HEK293 (cell line): ENCODE measurements at regions not wholly inside any gene's neighbourhood (a gene's known extent, or its start where the extent isn't known, plus 50 kb on each side); places are given as distances from the start of the nearest gene placed in this dataset.

Source experiments
- CTCF ChIA-PET: fragments of 350-600 bp; formaldehyde crosslinking; extraction: SDS; loops from one replicate; lab custom pipeline; 2021; ENCODE audit warnings: antibody characterized with exemption; lab: Yijun Ruan, JAX
- POLR2A ChIA-PET: fragments of 300-600 bp; formaldehyde crosslinking; extraction: SDS; loops from one replicate; lab custom pipeline; 2020; ENCODE audit warnings: antibody characterized with exemption, inconsistent platforms; lab: Yijun Ruan, JAX
- H3K27ac ChIP-seq: fragments of 200-500 bp; sonication (Bioruptor generic); 2 replicates; pipeline ENCODE4 v1.5.1; 2014; ENCODE audit warnings: low read depth, low read length, control low read depth, inconsistent platforms; ENCODE audit errors: extremely low read depth
- H3K36me3 ChIP-seq, 2 experiments: fragments of 200-500 bp in 1 of 2; sonication (Bioruptor generic) in 1 of 2; 1 replicate in 1 of 2; 2 replicates in 1 of 2; pipeline ENCODE4 v1.5.1; 2014 to 2017; ENCODE audit warnings: inconsistent platforms in 2 of 2, low read length in 2 of 2; ENCODE audit not compliant: control insufficient read depth in 2 of 2, insufficient read depth in 1 of 2
- H3K4me1 ChIP-seq: fragments of 200-500 bp; sonication (Bioruptor generic); 2 replicates; pipeline ENCODE4 v1.5.1; 2014; ENCODE audit warnings: mild to moderate bottlenecking, low read length, inconsistent platforms; ENCODE audit not compliant: control insufficient read depth, insufficient read depth
- H3K4me3 ChIP-seq: 2 replicates; pipeline ENCODE4 v1.5.1; 2011; ENCODE audit warnings: low read depth, mild to moderate bottlenecking, control low read depth, low read length, moderate library complexity
- H3K9me3 ChIP-seq: fragments of 200-500 bp; sonication (Bioruptor generic); 2 replicates; pipeline ENCODE4 v1.5.1; 2014; ENCODE audit warnings: low read depth, low read length, inconsistent platforms; ENCODE audit not compliant: control insufficient read depth, insufficient read depth
- FEZF1 ChIP-seq: fragments of 450-650 bp; formaldehyde crosslinking; IDR thresholded peaks from 2 replicates; pipeline ENCODE4 v1.5.1; 2016; ENCODE audit warnings: missing biosample characterization, missing genetic modification characterization
- GFI1B ChIP-seq: fragments of 450-650 bp; formaldehyde crosslinking; IDR thresholded peaks from 2 replicates; pipeline ENCODE4 v1.5.1; 2016; ENCODE audit warnings: missing biosample characterization, missing genetic modification characterization
- KLF10 ChIP-seq: fragments of 450-650 bp; IDR thresholded peaks from 2 replicates; pipeline ENCODE4 v1.5.1; 2018; ENCODE audit warnings: missing biosample characterization, mild to moderate bottlenecking, missing genetic modification characterization
- MEIS1 ChIP-seq: sonication (generic); formaldehyde crosslinking; IDR thresholded peaks from 2 replicates; pipeline ENCODE4 v1.8.1; 2022; ENCODE audit warnings: missing genetic modification reagents, mild to moderate bottlenecking, borderline replicate concordance
- YY1 ChIP-seq: fragments of 450-650 bp; formaldehyde crosslinking; IDR thresholded peaks from 2 replicates; pipeline ENCODE4 v1.5.1; 2018; ENCODE audit warnings: missing biosample characterization, missing genetic modification characterization
- ZBTB49 ChIP-seq: fragments of 450-650 bp; formaldehyde crosslinking; IDR thresholded peaks from 2 replicates; pipeline ENCODE4 v1.5.1; 2016; ENCODE audit warnings: missing biosample characterization, missing genetic modification characterization, low read depth
- ZBTB8A ChIP-seq: fragments of 450-650 bp; formaldehyde crosslinking; IDR thresholded peaks from 2 replicates; pipeline ENCODE4 v1.5.1; 2016; ENCODE audit warnings: missing biosample characterization, missing genetic modification characterization
- ZFHX2 ChIP-seq: fragments of 450-650 bp; formaldehyde crosslinking; conservative IDR thresholded peaks from 2 replicates; pipeline ENCODE4 v1.5.1; 2016; ENCODE audit warnings: missing biosample characterization, missing genetic modification characterization
- ZNF10 ChIP-seq: fragments of 450-650 bp; formaldehyde crosslinking; IDR thresholded peaks from 2 replicates; pipeline ENCODE4 v1.5.1; 2017; ENCODE audit warnings: missing biosample characterization, missing genetic modification characterization
- ZNF132 ChIP-seq: fragments of 450-650 bp; formaldehyde crosslinking; IDR thresholded peaks from 2 replicates; pipeline ENCODE4 v1.5.1; 2017; ENCODE audit warnings: missing biosample characterization, missing genetic modification characterization, borderline replicate concordance
- ZNF146 ChIP-seq: fragments of 450-650 bp; formaldehyde crosslinking; IDR thresholded peaks from 2 replicates; pipeline ENCODE4 v1.5.1; 2016; ENCODE audit warnings: missing biosample characterization, missing genetic modification characterization
- ZNF184 ChIP-seq: fragments of 450-650 bp; IDR thresholded peaks from 2 replicates; pipeline ENCODE4 v1.5.1; 2018; ENCODE audit warnings: missing biosample characterization, mild to moderate bottlenecking, missing genetic modification characterization
- ZNF2 ChIP-seq: fragments of 450-650 bp; formaldehyde crosslinking; IDR thresholded peaks from 2 replicates; pipeline ENCODE4 v1.5.1; 2016; ENCODE audit warnings: missing biosample characterization, missing genetic modification characterization
- ZNF274 ChIP-seq, 2 experiments: fragments of 200-500 bp in 1 of 2; fragments of 450-650 bp in 1 of 2; sonication (Bioruptor generic) in 1 of 2; formaldehyde crosslinking in 1 of 2; IDR thresholded peaks; 2 replicates each; pipeline versions ENCODE4 v1.5.1 to v1.6.1; 2014 to 2016; ENCODE audit warnings: borderline replicate concordance in 1 of 2, inconsistent platforms in 1 of 2, low read length in 1 of 2, missing biosample characterization in 1 of 2, missing genetic modification characterization in 1 of 2
- ZNF623 ChIP-seq: fragments of 450-650 bp; formaldehyde crosslinking; IDR thresholded peaks from 2 replicates; pipeline ENCODE4 v1.5.1; 2016; ENCODE audit warnings: missing biosample characterization, missing genetic modification characterization
- ZNF768 ChIP-seq: fragments of 450-650 bp; formaldehyde crosslinking; IDR thresholded peaks from 2 replicates; pipeline ENCODE4 v1.5.1; 2018; ENCODE audit warnings: missing biosample characterization, mild to moderate bottlenecking, missing genetic modification characterization
- TF ChIP-seq, protein P1 (sequence below): fragments of 450-650 bp; formaldehyde crosslinking; IDR thresholded peaks from 2 replicates; pipeline ENCODE4 v1.5.1; 2016; ENCODE audit warnings: missing biosample characterization, missing genetic modification characterization
- TF ChIP-seq, protein P2 (sequence below): fragments of 450-650 bp; formaldehyde crosslinking; IDR thresholded peaks from 2 replicates; pipeline ENCODE4 v1.5.0; 2017; ENCODE audit warnings: missing biosample characterization, missing genetic modification characterization, borderline replicate concordance

DNA sequence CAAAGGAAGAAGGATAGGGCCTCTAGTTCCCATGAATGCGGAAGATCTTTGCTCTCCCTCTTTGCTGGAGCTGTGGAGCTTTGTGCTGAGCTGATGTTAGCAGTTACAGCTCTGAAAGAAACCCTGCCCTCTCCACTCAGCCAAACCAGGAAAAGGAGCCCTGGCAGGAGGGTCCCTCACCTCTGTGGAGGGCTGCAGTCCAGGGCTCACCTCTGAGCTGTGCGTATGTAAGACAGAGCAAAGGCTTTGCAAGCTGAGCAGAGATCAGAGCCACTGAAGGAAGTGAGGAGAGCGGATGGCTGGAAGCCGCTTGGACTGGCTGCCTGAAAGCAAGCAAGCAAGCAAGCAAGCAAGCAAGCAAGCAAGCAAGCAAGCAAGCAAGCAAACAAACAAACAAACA lies 84.7 kb downstream of the RAMP3 start:
- TF ChIP-seq, protein P1, sequence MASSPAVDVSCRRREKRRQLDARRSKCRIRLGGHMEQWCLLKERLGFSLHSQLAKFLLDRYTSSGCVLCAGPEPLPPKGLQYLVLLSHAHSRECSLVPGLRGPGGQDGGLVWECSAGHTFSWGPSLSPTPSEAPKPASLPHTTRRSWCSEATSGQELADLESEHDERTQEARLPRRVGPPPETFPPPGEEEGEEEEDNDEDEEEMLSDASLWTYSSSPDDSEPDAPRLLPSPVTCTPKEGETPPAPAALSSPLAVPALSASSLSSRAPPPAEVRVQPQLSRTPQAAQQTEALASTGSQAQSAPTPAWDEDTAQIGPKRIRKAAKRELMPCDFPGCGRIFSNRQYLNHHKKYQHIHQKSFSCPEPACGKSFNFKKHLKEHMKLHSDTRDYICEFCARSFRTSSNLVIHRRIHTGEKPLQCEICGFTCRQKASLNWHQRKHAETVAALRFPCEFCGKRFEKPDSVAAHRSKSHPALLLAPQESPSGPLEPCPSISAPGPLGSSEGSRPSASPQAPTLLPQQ (tag by site-specific recombination), result no peak
- TF ChIP-seq ZBTB49 (tag by site-specific recombination) (no peak), ZNF146 (no peak), ZNF10 (tag by site-specific recombination) (no peak), ZNF274 (IDR thresholded peaks at IDR 0.05; ENCODE audit: low read length) (no peak), ZNF274 (tag by site-specific recombination; IDR thresholded peaks at IDR 0.05; ENCODE audit: borderline replicate concordance) (no peak), ZFHX2 (tag by site-specific recombination) (no peak)
- Histone ChIP-seq H3K27ac (no peak overlapping the region), H3K9me3 (no peaks in the 10 kb centered on the region), H3K36me3 (no peaks in the 10 kb centered on the region), H3K4me3 (no peak overlapping the region), H3K4me1 (no peaks in the 10 kb centered on the region)
- ChIA-PET POLR2A (no interaction called here), CTCF (interaction anchor here (2.7 kb wide), 1 partner anchor 19 kb away, joined by 12 read pairs; no protein-coding TSS in a partner anchor)

DNA sequence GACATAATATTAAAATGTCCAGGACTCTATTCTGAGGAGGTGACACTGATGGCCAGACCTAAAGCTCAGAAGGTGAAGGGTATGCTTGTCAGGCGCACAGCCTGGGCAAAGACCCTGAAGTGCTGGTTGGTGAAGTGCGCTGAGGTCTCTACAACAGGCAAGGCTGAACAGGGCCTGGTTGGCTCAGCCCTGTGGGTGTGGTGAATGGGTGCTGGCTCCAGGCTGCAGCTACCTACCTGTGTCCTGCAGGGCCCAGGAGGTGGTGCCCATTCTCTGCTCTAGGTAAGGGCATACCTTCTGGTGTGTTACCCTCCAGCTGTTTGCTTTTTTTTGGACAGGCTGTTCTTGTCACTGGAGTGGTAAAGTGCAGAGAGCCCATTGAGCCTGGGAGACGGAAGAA lies 85.1 kb downstream of the RAMP3 start:
- Histone ChIP-seq H3K9me3 (no peaks in the 10 kb centered on the region), H3K36me3 (no peaks in the 10 kb centered on the region), H3K4me3 (no peak overlapping the region), H3K27ac (no peak overlapping the region), H3K4me1 (no peaks in the 10 kb centered on the region)
- no peak for TF ChIP-seq YY1
- no peak for TF ChIP-seq FEZF1
- no peak for TF ChIP-seq ZNF146
- TF ChIP-seq ZNF132 (tag by site-specific recombination), result no peak
- TF ChIP-seq MEIS1 (CRISPR knock-in tag), result no peak
- TF ChIP-seq, protein P2, sequence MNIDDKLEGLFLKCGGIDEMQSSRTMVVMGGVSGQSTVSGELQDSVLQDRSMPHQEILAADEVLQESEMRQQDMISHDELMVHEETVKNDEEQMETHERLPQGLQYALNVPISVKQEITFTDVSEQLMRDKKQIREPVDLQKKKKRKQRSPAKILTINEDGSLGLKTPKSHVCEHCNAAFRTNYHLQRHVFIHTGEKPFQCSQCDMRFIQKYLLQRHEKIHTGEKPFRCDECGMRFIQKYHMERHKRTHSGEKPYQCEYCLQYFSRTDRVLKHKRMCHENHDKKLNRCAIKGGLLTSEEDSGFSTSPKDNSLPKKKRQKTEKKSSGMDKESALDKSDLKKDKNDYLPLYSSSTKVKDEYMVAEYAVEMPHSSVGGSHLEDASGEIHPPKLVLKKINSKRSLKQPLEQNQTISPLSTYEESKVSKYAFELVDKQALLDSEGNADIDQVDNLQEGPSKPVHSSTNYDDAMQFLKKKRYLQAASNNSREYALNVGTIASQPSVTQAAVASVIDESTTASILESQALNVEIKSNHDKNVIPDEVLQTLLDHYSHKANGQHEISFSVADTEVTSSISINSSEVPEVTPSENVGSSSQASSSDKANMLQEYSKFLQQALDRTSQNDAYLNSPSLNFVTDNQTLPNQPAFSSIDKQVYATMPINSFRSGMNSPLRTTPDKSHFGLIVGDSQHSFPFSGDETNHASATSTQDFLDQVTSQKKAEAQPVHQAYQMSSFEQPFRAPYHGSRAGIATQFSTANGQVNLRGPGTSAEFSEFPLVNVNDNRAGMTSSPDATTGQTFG (tag by site-specific recombination), result no peak
- no peak for TF ChIP-seq ZNF184 (tag by site-specific recombination)
- TF ChIP-seq KLF10 (tag by site-specific recombination), result no peak
- no peak for TF ChIP-seq GFI1B (tag by site-specific recombination)
- TF ChIP-seq, protein P1 (tag by site-specific recombination), result no peak
- no peak for TF ChIP-seq ZBTB8A (tag by site-specific recombination)
- no peak for TF ChIP-seq ZNF2 (tag by site-specific recombination)
- no peak for TF ChIP-seq ZNF623 (tag by site-specific recombination)
- no peak for TF ChIP-seq ZNF768
- CTCF ChIA-PET, result no interaction called here
- POLR2A ChIA-PET, result no interaction called here
